ENCODE measurements at regions not wholly inside any gene's neighbourhood (a gene's known extent, or its start where the extent isn't known, plus 50 kb on each side); places are given as distances from the start of the nearest gene placed in this dataset.

- TF ChIP-seq SUZ12 (IDR thresholded peaks at IDR 0.05; ENCODE audit: low read length) (no peak), TCF12 (IDR thresholded peaks at IDR 0.05; ENCODE audit: low read depth, low read length) (no peak), EZH2 (IDR thresholded peaks at IDR 0.05; ENCODE audit: low read depth, low read length, severe bottlenecking) (no peak), GABPA (IDR thresholded peaks at IDR 0.05; ENCODE audit: borderline replicate concordance, insufficient read depth, low read length) (no peak), POU5F1 (IDR thresholded peaks at IDR 0.05; ENCODE audit: low read depth, low read length) (no peak), RAD21 (IDR thresholded peaks at IDR 0.05 in 1 of 2, conservative IDR thresholded peaks at IDR 0.05 in 1 of 2; ENCODE audit: low read depth in 2 of 2, low read length in 2 of 2) (no peak), HDAC6 (IDR thresholded peaks at IDR 0.05; ENCODE audit: low read depth, low read length) (no peak)
Measured at GRCh38 chr2:593356-594026, 83.7 kb downstream of the TMEM18 start (continued).
